ENCODE measurements at regions not wholly inside any gene's neighbourhood (a gene's known extent, or its start where the extent isn't known, plus 50 kb on each side); places are given as distances from the start of the nearest gene placed in this dataset.
"Not testable (repeated sequence)": the region's sequence is repeated elsewhere in the genome, so short reads cannot be mapped to it uniquely, and the experiment has no call there.

- H3K4me3 ChIP-seq (ENCODE audit: control insufficient read depth, low read depth, low read length), result no peak overlapping the region
- TF ChIP-seq CTCF (conservative IDR thresholded peaks at IDR 0.05; ENCODE audit: control insufficient read depth, insufficient read depth, low read depth, low read length), result no peak
- DNase-seq (ENCODE audit: low read depth), result no peak
Measured at GRCh38 chr1:60668585-60668984, 413.8 kb upstream of the NFIA start.

GRCh38 chr1:60665311-60665710 lies 417.1 kb upstream of the NFIA start:
- DNase-seq (ENCODE audit: low read depth), result no peak
- no peak overlapping the region for H3K4me3 ChIP-seq (ENCODE audit: control insufficient read depth, low read depth, low read length)
- no peak for TF ChIP-seq CTCF (conservative IDR thresholded peaks at IDR 0.05; ENCODE audit: control insufficient read depth, insufficient read depth, low read depth, low read length)

GRCh38 chr1:60664086-60664625 lies 418.2 kb upstream of the NFIA start:
- H3K4me3 ChIP-seq (ENCODE audit: control insufficient read depth, low read depth, low read length), result no peak overlapping the region
- DNase-seq (ENCODE audit: low read depth), result no peak
- TF ChIP-seq CTCF (conservative IDR thresholded peaks at IDR 0.05; ENCODE audit: control insufficient read depth, insufficient read depth, low read depth, low read length), result no peak

- H3K4me3 ChIP-seq (ENCODE audit: control insufficient read depth, low read depth, low read length), result no peak overlapping the region
- DNase-seq (ENCODE audit: low read depth), result no peak
- TF ChIP-seq CTCF (conservative IDR thresholded peaks at IDR 0.05; ENCODE audit: control insufficient read depth, insufficient read depth, low read depth, low read length), result no peak
Measured at GRCh38 chr1:60662486-60663044, 419.8 kb upstream of the NFIA start.

GRCh38 chr1:60657926-60658325 lies 424.4 kb upstream of the NFIA start:
- TF ChIP-seq CTCF (conservative IDR thresholded peaks at IDR 0.05; ENCODE audit: control insufficient read depth, insufficient read depth, low read depth, low read length), result no peak
- DNase-seq (ENCODE audit: low read depth), result no peak
- no peak overlapping the region for H3K4me3 ChIP-seq (ENCODE audit: control insufficient read depth, low read depth, low read length)

- no peak for DNase-seq (ENCODE audit: low read depth)
- H3K4me3 ChIP-seq (ENCODE audit: control insufficient read depth, low read depth, low read length), result no peak overlapping the region
- no peak for TF ChIP-seq CTCF (conservative IDR thresholded peaks at IDR 0.05; ENCODE audit: control insufficient read depth, insufficient read depth, low read depth, low read length)
Measured at GRCh38 chr1:60655679-60656355, 426.5 kb upstream of the NFIA start.

GRCh38 chr1:60640033-60640551 lies 442.3 kb upstream of the NFIA start:
- not testable (repeated sequence) for DNase-seq (ENCODE audit: low read depth); H3K4me3 ChIP-seq (ENCODE audit: control insufficient read depth, low read depth, low read length)

Data from fibroblast of mammary gland (primary cell).